ENCODE measurements at regions not wholly inside any gene's neighbourhood (a gene's known extent, or its start where the extent isn't known, plus 50 kb on each side); places are given as distances from the start of the nearest gene placed in this dataset.
"Not testable (repeated sequence)": the region's sequence is repeated elsewhere in the genome, so short reads cannot be mapped to it uniquely, and the experiment has no call there.

DNA sequence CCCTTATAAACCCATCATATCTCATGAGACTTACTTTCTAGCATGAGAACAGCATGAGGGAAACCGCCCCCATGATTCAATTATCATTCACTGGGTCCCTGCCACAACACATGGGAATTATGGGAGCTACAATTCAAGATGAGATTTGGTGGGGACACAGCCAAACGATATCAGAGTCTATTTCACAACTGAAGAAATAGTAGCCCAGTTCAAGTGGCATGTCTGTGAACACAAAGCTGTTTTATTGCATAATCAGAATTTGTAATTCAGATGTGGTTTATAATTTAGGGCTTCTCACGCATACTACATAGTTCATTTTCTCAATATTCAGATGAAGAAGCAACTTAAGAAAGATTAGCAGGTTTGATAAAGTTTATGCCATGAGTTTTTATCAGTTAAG, 1188.0 kb upstream of the ALCAM start:
- DNase-seq: no peak

DNA sequence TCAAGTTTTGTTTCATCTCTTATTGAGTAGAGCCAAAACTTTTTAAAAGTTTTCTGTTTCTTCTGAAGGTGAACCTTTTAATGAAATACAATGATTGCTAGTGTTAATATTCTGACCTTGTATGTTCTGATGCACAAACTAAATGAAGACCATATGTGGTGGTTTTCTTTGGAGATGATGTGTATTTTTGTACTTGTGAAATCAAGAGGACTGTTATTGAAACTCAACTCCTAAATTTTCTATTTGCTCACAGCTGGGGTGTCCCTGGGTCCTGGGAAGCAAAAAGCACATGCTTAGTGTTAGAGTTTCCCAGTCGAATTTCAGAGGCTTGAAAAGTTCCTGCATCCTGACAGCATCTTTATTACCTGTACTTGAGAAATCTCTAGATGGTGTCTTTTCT, 1185.8 kb upstream of the ALCAM start:
- DNase-seq: no peak

DNA sequence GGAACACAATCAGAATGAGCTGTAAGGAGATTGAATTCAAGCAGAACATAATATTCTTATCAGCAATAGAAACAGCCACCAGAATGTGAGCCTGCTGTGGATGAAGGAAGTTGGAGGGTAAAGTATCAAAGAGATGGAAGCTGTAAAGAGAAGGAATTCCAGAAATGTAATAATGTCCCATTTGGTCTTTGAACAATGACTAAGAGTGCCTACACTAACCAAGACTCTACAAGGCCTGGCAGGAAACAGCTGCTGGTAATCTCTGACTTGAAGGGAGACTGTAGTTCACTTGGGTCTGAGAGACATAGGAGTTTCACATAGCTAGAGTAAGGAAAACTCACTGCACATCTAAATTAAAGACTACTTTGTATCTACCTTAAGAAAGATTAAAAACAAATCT, 1176.0 kb upstream of the ALCAM start:
- DNase-seq: no peak

DNA sequence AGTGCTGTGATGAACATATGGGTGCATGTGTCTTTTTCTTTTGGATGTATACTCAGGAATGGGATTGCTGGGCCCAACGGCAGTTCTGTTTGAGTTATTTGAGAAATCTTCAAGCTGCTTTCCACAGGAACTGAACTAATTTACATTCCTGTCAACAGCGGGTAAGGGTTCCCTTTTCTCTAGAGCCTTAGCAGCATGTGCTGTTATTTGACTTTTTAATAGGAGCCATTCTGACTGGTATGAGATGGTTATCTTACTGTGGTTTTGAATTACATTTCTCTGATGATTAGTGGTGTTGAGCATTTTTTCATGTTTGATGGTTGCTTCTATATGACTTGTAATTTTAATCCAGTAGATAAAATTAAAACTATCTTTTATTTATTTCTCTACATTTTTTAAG, 1168.6 kb upstream of the ALCAM start:
- no peak for DNase-seq

DNA sequence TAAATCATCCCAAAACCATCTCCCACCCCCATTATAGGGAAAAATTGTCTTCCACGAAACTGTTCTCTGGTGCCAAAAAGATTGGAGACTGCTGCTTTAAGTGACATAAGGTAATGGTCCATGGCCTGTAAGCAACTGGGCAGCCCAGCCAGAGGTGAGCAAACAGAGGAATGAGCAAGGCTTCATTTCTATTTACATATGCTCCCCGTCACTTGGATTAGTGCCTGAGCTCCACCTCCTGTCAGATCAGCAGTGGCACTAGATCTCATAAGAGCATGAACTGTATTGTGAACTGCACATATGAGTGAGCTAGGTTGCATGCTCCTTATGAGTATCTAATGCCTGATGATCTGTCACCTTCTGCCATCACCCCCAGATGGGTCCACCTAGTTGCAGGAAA, 1159.8 kb upstream of the ALCAM start:
- no peak for DNase-seq

DNA sequence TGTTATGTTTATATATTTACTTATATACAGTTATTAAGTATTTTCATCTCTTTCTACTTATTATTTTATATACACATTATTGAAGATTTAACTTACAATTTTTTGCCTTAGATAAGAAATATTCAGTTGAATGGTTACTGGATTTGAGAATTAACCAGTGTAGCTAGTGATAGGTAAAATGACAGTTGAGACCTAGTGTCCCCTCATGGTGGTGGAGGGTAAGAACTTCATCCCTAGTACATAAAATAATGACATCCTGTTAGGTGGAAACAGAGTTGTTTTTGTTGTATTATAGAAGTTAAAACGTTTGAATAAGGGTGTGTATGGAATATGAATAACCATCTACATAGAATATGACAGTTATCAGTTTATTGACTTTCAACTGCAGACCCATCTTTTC, 1152.4 kb upstream of the ALCAM start:
- no peak for DNase-seq

DNA sequence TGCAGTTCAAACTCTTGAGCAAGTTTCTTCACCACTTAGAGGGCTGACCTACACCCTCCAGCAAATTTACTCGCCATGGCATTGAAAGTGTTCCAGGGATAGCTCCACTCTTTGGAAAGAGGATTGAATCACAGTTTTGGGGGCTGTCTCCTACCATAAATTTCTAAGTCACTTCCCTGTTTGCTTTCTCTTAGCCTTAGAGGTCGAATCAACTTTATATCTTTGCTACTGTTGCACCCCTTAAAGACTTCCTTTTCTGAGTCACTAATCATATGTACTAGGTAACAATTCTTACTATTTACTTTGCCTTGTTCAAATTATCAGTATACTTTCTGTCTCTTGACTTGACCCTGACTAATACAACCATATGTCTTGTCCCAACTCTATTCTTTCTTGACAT, 1151.8 kb upstream of the ALCAM start:
- no peak for DNase-seq

DNA sequence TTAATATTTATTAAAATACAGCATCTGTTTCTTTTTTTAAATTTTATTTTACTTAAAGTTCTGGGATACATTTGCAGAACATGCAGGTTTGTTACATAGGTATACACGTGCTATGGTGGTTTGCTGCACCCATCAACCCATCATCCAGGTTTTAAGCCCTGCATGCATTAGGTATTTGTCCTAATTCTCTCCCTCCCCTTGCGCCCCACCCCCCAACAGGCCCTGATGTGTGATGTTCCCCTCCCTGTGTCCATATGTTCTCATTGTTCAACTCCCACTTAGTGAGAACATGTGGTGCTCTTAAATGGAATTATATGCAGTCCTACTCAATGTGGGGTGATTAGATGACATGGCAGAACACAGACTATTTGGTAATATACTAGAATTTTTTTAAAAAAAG, 1147.7 kb upstream of the ALCAM start:
- DNase-seq: not testable (repeated sequence)

DNA sequence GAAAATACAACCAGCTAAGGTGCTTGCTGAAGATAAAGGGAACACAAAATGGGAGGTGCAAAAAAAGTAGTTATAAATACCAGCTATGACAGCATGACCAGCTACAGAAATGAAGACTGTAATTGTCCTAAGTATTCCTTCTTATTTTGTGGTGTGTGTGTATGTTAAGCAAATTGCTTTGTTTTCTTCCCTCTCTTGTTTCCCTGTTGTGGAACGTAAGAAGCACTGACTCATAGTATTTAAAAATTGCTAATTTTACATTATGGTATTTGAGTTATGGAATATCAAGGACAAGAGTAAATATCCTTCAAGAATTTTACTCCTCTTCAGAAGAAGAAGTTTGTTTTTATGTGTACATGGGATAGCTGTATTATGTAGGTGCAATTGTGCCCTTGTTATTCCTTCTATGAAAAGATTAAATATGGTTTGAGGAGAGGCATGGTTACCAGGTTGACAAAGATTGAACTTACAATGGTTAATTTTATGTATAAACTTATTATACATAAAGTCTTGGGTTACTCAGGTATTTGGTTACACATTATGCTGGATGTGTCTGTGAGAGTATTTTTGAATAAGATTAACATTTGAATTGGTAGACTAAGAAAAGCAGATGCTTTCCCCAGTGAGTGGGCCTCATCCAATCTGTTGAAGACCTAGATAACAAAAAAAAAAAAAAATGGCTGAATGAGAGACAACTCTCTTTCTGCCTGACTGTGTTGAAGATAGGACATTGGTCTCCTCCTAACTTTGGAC, 1132.1 kb upstream of the ALCAM start:
- DNase-seq: no peak

DNA sequence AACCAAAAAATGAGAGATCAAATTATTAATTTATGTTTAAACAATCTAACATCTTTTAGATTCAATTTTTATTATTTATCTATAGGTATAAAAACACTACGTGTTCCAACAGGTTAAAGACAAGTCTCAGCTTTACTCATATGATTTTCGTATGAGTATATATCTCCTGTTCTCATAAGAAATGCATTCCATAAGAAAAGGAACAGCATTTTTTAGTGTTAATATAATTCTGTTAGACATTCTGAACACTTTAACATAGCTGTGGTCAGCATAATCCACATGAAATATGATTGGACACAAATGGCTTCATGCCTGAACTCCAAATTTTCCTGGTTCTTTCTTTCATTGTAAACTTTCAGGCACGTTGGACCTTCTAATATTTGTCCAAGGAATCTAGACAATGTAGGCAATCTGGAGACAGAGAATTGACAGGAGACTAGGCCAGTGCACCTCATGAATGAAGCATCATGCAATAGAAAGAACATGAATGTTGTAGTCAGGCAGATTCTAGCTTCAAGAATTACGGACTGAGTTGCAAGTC, 1122.0 kb upstream of the ALCAM start:
- DNase-seq: no peak

DNA sequence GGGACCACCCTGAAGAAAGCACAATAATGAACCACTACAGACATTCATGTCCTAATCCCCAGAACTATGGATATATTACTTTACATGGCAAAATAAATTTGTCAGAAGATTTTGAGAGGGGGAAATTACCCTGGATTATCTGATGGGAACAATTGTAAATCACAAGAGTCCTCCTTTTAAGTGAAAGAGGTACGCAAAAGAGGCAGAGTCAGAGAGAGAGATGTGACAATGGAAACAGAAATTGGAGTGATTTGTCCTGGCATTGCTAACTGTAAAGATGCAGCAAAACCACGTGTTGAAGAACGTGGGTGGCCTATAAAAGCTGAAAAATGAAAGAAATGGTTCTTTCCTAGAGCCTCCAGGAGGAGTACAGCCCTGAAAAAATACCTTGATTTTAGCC, 1121.4 kb upstream of the ALCAM start:
- DNase-seq: no peak

DNA sequence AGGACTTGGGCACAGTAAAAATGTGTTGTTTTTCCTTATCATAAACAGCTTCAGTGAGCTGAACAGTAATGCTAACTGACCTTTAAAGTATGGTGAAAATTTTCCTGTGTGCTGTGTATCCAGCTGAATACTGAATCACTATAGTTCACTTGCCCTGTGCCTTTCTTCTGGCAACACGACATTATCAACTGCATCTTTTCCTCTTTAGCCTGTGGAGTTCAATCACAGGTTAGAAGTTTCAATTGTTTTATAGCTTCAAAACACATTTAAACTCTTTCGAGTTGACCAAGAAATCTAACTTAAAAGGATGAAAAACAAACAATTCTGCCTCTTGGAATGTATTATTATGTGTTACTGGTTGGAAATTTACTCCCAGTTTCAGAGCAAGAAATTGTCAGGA, 1120.7 kb upstream of the ALCAM start:
- no peak for DNase-seq

DNA sequence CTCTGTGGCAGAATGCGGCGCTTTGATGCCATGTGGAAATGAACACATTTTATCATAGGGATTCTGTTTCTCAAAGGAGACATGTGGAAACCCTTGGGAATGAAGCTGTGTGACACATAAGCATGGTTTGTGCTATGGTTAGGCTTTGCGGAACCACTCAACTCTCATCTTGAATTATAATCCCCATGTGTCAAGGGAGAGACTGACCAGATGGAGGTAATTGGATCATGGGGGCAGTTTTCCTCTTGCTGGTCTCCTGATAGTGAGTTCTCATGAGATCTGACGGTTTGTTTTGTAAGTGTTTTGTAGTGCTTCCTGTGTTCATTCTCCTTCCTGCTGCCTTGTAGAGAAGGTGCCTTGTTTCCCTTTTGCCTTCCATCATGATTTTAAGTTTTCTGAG, 1109.2 kb upstream of the ALCAM start:
- no peak for DNase-seq

DNA sequence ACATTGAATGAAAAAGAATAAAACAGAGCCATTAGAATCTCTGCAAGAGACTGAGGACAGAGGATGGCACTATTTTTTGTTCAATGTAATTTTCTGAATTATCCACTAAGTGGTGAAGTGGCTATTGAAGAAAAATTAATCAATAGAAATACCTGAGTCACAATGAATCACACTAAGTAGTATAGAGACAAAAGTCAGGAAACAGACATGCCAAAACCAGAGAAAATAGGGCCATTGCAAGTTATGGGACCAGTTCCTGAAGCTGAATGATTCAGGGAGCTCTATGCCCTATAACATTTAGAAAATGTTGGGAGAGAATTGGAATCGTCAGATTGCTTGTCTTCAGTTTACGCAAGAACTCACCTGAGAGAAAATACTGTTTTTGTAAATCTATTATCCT, 1103.2 kb upstream of the ALCAM start:
- DNase-seq: no peak

DNA sequence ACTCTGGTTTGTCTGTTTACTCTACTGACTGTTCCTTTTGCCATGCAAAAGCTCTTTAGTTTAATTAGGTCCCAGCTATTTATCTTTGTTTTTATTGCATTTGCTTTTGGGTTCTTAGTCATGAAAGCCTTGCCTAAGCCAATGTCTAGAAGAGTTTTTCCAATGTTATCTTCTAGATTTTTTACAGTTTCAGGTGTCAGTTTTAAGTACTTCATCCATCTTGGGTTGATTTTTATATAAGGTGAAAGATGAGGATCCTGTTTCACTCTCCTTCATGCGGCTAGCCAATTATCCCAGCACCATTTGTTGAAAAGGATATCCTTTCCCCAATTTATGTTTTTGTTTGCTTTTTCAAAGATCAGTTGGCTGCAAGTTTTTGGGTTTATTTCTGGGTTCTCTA, 1100.5 kb upstream of the ALCAM start:
- not testable (repeated sequence) for DNase-seq

DNA sequence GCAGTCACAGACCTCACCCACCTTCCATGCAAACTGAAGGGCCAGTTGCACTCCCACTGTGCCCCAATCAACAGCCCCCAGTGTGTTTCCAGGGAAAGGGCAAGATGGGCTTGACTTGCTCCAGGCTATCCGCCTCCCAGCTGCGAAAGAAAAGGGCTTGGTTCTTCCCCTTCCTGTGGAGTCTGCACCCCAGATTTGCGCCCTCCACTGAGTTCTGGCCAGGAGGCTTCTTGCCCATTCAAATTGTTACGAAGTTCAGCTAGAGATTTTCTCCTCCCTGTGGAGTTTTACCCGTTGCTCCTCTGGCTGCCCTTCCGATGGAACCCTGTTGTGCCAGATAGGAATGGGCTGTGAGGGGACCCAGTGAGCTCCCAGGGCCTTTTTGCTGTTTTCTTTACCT, 1096.9 kb upstream of the ALCAM start:
- DNase-seq: no peak

DNA sequence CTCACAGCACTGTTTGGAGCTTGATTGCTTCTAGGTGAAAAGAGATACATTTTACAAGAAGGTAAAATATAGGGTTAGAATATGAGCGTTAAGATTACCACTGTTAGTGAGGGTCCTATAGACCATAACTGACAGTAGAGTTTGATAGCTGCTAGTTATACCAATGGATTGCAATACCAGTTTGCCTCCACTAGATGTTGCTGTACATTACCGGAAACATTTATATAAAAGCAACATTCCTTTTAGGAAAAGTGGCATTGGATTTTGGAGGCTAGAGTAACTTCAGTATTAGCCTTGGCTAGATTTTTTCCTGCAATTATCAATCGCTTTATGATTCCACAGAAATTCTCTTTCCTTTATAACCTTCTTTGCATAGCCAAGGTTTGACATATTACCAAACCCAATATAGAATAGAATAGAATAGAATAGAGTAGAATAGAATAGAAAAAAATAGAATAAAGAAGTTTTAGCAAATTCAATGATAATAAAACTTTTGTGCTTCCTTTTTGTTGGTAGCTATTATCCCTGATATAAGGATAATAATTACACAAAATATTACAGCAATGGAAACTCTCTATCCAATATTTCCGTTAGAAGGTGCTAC, 1093.6 kb upstream of the ALCAM start:
- DNase-seq: no peak

DNA sequence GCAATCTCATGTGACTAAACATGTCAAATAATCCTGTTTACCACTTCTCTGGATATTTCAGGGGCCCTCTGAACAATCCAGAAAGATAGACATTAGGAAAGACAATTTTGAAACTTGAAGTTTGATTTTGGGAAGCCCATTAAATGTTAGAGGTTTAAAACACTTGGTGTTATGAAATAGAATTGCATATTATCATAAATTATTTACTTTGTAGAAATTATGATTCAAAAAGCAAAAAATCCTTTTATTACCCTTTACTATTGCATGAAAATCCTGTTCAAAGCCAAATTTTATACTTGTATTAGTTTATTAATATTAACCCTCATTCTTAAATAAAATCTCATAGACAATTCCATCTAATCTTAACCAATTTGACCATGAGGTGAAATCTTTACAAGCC, 1091.5 kb upstream of the ALCAM start:
- no peak for DNase-seq

DNA sequence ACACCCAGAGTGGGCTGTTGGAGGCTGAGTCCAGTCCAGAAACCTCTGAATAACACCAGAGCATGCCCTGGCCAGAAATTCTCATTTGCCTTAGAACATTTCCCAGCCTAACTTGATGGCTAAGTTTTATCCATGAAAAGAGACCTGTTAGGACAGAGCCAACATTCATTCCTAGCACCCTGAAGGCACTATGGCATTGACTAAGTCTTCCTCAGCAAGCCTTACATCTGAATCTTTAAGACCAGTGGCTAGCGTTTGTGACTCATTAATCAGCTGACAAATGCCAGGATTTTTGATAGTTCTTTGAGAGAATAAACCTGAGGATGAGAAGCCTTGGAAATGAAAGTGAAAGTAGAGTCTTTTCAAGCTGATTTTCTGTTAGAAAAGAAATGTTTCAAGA, 1087.1 kb upstream of the ALCAM start:
- DNase-seq: no peak

DNA sequence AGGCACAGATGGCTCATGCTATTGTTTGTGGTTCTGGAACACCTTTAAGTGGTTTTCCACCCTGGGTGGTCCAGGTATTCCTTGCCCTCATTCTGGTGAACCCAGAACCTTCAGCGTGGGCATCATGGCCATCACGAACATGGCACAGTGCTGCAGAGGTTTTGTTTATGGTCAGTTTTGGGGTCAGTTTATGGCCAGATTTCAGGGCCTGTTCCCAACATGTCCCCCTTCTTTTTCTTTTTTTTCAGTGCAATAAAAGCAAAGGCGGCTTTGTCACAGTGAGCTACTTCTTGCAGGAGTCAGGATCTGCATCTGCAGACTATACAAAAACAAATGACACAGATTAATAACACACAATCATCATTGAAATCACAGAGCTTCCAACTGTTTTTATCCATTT, 1085.0 kb upstream of the ALCAM start:
- no peak for DNase-seq

DNA sequence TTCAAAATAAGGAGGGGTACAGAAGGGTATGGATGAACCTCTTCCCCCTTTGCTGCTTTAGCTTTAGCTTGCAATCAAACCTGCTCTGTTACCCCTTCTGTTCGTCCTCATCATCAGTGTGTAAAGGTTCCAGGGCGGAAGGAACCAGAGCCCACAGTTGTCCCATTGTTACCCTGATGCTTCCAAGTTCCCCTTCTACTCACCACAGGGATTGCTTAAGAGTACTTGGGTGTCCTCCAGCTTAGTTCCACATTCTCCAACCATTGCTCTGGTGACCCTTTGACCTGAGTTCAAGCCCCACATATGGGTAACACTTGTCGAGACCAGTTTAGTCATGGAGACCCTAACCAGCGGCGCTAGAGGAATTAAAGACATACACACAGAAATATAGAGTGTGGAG, 1080.1 kb upstream of the ALCAM start:
- no peak for DNase-seq

DNA sequence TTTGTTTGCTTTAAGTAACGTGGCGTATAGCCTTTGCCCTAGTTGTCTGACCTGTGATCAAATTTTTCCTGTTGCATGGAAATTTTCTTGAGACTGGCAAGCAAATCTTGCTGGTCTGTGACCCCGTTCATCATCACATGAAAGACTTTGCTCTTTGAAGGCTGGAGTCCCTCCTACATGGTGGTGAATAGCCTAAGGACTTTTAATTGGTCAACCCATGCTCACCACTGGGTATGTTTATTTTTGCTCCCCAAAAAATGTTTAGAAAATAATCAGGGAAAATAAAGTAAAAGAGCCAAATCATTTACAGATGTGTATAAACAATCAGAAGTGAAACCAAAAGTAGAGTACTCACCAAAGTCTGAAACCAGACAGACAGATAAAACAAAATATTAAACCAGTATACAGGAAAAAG, 1075.3 kb upstream of the ALCAM start:
- DNase-seq: no peak

DNA sequence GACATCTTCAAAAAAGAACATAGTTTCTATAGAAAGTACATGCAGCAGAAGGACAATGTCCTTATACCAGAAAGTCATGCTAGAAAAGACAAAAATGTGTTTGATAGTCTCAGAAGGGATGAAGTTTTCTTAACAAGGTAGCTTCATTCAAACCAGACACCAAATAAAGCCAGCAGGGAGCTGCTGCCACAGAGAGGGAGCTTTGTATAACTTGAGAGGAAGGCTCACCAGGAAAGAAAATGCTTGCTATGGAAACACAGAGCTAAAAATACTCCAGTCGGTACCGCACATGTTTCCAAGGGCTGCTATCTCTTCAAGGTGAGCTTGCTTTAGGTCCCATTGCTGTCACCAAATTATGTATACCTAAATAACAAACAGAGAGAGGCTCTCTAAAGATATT, 1074.8 kb upstream of the ALCAM start:
- DNase-seq: no peak

DNA sequence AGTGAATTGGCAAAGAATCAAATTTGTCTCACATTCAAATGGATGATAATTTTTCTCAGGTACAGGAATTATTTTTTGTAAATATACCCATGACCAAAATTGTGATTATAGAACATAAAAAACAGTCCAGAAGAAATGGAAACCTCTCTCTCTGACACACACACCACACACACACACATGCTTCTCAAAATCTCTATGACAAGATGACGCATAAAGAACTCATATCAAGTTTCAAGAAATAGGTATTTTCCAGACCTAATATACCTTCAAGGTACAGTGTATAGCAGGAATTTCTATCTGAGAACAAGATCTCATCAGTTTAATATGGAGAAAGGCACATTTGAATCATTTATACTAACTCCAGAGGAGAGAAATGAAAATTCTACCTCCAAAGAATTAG, 1069.1 kb upstream of the ALCAM start:
- DNase-seq: no peak

DNA sequence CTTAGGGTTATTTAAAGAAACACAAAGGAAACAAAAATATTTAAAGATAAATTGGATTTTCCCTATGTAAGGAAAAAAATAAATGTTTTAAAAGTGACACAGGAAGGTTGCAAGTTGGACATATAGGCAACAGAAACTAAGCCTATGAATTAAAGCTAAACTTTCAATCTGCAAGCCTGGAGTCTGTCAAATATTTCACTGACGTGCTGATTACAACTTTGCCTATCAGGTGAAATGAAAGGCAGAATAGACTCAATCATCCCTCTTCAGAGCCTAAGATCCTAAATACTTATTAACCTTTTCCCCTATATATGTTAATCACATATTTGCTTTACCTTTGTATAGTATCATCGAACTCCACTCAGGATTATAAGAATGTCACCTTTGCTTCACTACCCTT, 1068.0 kb upstream of the ALCAM start:
- no peak for DNase-seq
